ENCODE measurements at regions not wholly inside any gene's neighbourhood (a gene's known extent, or its start where the extent isn't known, plus 50 kb on each side); places are given as distances from the start of the nearest gene placed in this dataset.

DNA sequence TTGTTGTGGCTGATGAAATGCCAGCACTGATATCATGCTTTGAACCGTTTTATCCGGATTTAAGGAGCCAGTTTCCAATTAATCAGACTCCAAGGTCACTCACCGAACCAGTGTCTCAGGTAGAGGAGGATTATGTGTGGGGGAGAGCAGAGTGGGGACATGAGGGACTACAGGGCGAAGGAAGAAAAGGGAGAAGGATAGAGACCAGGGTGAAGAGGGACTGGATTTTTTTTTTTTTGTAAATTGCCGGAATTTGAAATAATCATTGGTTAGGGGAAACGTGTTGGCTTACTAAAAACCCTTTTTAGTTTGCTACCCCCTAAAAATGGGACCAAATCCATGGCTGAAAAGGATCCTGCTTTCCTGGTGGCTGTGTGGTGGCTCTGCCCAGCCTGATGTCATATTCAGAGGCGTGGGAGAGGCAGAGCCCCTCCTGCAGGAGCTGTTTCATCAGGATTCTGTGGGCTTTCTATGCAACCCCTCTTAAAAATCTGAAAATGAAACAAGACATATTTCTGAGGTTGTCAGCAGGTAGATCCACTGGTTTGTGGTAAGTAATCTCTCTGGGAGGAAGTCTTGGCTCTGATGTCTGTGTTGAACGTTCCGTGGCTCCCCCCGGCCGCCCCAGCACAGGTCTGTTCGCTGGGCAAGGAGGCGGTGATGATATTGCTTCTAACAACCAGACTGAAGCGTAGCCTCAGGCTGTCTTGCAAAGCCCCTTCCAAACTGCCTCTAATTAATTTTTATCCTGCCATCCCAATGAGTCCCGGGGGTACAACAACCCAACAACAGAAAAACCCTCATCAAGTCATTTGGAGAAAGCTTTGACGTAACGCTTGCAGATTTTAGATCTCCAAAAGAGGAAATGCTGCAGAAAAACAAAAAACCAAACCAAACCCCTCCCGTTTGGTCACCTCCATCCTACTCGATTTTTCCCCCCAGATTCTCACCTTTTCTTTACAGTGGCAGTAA lies 143.0 kb upstream of the ZFHX3 start:
- no peak for DNase-seq (ENCODE audit: low spot score)

DNA sequence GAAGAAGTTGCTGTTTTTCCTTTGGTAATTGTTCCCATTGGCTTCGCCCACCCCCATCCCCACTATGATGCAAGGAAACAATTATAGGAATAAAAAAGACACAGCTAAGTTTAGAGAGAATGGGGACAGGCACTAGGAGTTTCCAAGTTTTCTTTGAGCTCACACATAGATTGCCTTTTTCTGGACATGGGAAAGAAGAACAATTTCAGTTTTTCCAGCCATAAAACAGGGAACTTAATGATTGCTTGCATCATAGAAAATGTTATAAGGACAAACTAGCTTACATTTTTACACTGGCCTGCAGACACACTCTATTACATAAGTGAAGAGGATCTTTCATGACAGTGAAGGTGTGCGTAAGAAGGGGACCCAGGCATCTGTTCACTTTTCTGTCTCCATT lies 142.3 kb upstream of the ZFHX3 start:
- DNase-seq (ENCODE audit: low spot score), result no peak

DNA sequence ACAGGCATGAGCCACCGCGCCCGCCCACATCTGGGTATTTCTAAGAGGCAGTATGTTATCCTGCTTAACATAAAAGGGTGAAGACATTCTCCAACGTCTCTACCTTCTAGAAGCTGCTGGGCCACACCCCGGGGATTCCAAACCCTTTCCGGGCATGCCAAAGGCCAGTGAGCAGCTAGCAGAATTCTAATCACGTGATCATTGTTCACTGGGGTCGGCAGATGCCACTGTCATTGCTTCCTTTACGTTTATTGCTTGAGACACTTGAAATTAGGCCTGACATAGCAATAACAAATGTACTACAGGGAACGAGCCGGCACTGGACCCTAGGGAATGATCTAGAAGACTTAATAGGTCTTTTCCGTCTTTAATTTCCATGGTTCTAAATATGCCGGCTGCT lies 141.2 kb upstream of the ZFHX3 start:
- DNase-seq (ENCODE audit: low spot score), result no peak

DNA sequence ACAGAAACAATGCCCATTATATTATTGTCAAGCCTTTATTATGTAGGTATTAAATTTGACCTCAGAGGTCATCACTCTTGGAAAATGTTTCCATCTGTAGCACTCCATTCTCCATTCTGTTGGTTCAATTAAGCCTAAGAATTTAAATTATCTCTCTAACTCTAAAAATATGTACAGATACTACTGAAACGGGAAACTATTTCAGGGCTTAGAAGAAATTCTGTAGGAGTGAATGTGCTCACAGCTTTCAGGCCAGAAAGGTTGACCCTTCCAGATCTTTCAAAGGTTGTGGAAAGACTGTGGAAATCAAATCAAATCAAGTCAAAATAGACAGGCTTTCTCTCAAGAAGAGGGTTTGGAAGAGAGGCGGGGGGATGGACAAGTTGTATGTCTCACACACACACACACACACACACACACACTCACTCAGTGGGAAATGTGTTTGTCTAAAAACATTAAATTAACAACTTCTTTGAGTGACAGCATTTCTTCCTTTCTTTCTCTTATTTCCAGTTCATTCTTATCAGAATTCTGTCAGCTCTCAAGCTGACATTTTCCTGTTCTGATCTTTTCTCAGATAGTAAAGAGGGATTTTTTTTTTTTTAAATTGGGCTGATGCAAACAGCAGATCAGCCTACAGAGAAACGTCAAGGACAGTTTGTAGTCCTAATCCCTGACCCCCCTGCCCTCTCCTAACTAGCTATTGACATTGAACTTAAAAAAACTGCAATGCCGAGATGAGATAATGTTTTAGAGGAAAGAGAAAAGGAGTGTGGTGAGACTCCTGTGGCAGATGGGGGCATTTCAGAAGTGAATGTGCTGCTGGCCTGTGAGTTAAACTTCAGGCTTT lies 139.0 kb upstream of the ZFHX3 start:
- DNase-seq (ENCODE audit: low spot score), result no peak

DNA sequence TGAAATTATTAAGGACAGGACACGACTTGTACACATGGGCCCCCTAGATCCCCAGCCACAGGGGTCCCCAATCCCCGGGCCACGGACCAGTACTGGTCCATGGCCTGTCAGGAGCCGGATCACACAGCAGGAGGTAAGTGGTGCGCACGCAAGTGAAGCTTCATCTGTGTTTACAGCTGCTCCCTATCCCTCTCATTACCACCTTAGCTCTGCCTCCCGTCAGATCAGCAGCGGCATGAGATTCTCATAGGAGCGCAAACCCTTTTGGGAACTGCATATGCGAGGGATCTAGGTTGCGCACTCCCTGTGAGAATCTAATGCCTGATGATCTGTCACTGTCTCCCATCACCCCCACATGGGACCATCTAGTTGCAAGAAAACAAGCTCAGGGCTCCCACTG lies 137.8 kb upstream of the ZFHX3 start:
- DNase-seq (ENCODE audit: low spot score), result no peak

DNA sequence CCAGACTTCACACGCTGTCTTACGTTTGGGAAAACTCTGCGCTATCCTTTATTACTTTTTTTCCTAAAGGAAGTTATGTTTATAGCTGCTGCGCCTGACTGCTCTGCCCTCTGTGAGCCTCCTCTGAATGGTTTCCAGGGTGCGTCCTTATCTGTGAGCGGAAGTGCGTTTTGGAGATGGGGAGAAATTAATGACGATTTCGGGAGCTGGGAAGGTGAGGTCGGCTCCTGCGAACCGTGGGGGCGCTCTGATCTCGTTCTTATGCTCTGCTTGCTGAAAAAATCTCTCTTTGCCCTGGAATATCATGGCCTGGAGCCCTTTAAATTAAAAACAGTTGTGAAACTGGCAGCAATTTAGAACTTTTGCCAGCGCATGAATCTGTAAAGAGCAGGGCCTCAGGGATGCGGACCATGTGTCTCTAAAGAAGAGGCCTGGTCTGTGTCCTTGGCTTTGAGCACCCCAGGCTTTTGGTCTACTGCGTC lies 135.7 kb upstream of the ZFHX3 start:
- peak; percentile 22 for DNase-seq (ENCODE audit: low spot score)

DNA sequence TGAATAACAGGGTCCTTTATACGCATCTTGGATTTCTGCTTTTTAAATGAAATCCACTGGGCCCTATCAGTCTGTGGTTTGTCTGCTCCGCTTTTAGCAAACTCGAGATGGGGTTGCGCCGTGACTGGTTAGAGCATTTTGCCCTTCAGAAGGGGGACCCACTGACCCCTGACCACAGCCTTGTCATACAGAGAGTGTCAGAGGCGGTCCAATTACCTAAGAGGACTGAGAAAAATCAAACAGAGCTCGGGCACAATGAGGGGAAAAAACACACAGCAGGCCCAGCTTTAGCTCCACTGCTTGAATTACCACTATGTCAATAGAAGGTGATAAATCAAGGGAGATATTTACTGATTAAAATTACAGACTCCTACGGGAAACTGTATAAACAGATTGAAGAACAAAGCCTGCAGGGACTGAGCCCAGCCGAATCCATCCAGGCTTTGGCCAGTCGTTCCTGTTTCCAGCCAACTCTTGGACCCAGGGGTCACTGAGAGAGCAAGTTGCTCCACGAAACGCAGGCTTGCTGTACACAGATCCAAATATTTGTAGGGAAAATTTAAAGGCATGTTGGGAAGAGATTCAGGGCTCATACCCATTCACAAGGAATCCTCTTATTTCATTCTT lies 131.9 kb upstream of the ZFHX3 start:
- peak; percentile 55 for DNase-seq (ENCODE audit: low spot score)

DNA sequence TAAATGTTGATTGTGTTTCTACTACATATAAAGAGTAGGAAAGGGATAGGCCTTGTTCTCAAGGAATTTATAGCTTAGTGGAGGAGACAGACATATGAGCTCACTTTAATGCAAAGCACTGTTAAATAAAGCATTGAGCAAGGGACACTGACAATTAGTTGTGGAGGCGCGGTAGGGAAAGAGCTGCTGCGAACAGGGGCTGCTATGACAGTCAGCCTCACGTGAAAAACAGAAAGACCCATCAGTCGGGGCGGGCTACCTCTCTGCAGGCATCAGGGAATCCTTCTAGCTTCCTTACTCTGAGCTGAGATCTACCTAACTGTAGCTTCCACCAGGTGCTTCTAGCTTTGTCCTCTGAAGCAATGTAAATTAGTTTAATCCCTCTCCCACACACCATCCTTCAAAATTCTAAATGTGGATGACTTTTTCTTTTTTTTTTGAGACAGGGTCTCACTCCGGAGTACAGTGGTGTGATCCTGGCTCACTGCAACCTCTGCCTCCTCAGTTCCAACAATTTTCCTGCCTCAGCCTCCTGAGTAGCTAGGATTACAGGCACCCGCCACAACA lies 129.9 kb upstream of the ZFHX3 start:
- no peak for DNase-seq (ENCODE audit: low spot score)

DNA sequence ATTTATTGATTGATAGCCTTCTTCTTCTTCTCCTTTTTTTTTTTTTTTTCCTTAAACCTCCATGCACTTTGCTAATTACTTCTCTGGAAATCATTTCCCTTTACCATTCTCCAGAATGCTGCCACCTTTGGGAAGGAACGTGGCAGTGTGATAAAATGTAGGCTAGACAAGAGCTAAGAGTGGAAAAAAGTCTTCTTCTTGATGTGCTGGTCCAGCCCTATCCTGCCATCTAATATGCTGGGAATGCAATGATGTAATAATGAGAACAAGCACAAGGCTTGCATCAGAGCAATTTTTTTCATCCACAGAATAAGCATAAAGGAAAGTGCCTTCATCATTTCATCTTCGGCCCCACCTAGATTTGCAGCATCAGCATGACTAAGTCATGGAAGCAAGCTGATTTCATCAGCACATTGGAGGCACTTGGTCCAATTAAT lies 128.7 kb upstream of the ZFHX3 start:
- no peak for DNase-seq (ENCODE audit: low spot score)

DNA sequence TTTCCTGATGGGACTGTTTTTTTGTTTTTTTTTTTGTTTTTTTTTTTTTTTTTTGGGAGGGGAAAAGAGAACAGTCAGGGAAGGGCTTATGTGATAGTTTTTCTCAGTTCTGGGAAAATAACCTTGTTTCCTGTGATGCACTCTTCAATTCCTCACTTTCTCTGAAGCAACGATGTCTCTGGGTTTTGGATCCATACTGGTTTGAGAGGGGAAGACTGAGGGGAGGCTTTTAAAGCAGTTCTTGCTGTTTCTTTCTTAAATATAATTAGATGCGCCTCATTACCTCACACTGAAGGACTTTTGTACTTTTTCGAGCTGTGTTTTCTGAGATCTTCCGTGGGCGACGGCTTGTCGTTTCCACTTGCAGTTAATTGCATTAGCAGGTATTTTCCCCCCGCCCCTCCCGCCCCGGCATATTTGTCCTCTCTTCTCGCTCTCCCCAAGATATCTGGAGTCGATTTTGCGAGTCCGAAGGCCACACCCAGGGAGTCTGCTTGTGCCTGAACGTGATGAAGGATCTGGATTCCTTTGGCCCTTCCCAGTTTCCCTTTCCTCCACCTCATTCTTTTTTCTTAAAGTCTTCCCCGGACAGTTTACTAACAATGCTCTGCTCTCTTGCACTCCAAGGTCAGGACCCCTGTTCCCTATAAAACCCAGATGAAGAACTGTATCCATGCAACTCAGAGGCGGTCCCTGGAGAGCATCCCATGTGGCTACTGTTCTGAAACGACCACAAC lies 125.2 kb upstream of the ZFHX3 start:
- no peak for DNase-seq (ENCODE audit: low spot score)

DNA sequence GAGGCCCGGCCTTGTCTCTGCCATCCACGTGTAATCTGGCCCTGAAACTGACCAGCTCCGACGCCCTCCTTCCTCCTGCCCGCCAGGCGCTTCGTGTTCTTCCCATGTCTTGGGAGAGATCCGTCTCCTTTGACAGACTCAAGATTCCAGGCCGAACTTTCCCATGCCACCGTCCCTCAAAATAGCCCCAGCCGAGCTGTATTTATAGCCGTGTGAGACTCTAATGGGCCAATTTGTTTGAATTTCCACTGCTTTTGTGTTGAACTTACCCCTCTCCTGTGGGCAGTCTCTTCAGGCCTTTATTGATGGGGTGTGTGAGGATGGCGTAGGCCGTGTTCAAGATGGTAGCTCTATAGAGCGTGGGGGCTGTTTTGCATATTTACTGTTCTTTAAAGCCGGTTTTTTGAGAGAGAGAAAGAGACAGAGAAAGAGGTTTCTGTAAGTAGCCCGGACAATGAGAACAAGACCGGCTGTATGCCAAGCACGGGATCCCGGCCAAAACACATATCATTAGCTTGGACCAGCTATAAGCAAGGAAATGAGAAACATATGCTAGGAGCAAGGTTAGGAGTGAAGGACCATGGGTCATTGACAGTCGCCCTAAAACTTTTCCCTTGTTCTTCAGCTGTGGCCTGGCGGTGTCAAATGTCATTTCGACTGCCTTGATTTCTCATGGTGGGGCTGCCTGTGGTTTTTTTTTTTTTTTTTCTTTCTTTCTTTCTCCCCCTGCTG lies 124.5 kb upstream of the ZFHX3 start:
- peak; percentile 80 for DNase-seq (ENCODE audit: low spot score)

DNA sequence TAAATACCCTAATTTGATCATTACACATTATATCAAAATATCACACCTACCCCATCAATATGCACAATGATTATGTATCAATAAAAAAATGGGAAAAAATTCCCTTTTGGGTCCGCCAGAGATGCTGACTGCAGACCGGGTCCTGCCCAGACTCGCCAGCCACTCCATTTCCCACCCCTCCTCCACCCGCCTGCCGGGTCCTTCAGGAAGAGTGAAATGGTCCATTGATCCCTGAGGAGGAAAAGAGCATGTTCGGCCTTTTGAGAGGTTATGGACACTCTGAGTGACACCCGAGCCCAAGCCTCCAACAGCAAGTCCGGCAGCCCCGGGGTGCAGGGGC lies 123.9 kb upstream of the ZFHX3 start:
- no peak for DNase-seq (ENCODE audit: low spot score)

DNA sequence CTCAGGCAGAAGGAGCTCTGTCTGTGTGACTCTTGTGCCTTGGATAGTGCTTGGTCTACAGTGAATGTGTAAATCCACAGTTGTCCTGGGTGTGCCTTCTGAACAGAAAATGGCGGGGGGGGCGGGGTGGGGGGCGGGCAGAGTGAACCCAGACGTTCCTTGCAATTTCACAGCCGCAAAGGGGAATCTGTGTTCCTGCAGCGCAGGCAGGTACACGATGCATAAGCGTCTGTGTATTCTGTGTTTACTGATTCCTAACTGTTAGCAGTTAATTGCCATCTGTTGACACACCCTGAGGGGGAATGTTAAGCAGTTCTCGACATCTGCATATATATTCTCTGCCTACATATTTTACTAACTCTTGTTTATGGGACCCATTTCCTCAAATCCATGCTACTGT lies 123.5 kb upstream of the ZFHX3 start:
- DNase-seq (ENCODE audit: low spot score), result no peak

DNA sequence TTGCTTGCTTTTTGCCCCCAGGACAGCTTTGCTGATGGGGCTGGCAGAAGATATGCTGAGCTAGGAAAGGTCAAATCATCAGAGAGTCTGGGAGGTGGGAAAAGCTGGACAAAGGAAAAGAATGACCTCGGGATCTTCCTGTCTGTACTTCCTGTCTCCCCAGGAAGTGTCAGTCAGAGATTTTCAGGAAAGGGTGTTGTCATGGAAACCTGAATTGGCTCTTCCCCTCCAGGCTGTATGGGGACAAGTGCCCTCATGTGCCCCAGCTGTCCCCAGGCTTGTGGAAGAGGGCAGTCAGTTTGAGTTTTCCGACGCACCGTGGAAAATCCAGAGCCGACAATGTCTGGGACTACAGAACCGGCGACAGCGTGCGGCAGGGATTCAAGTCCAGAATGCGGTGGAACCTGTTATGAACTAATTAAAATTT lies 122.7 kb upstream of the ZFHX3 start:
- no peak for DNase-seq (ENCODE audit: low spot score)

DNA sequence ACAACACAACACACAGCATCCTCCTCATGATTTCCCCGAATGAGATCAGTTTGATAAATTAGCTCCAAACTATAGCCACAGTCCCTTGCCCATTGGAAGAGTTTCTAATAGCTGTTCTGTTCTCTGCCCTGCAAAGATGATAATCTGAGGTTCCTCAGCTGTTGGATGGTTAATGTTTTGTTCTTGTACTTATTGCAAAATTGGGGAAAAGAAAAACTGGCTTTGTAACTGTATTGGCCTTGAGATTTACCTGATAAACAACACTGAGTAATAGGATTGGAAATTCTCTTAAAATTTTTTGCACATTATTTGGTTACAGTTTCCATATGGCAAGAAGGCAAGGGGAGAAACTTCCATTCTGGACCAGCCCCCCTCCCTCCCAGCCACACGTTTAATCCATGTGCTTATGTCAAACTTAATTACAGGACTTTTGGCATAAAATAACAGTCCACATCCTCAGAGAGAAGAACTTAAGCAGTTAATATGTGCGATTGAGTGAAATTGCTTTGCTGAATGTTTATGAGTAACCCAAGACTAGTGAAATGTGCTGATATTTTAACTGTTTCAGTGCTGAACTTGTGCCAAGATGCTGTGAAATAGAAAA lies 119.1 kb upstream of the ZFHX3 start:
- no peak for DNase-seq (ENCODE audit: low spot score)

DNA sequence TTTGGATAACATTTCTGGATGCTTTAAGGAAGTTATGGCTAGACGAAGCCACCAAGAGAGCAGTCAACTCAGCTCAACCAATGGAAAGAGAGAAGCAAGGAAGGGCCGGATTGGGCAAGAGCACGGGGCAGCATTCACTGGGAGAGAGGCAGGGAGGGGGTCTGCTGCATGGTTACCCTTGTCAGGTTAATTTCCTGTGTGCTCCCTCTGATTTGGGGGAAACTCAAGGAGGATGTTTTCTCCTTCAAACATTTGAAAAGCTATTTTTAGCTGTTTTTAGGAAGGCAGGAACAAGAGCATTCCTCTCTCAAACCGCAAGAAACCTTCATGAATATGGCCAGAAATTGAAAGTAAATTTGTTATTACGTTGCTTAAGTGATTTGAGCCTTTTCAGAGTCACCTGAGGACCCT lies 118.5 kb upstream of the ZFHX3 start:
- no peak for DNase-seq (ENCODE audit: low spot score)

DNA sequence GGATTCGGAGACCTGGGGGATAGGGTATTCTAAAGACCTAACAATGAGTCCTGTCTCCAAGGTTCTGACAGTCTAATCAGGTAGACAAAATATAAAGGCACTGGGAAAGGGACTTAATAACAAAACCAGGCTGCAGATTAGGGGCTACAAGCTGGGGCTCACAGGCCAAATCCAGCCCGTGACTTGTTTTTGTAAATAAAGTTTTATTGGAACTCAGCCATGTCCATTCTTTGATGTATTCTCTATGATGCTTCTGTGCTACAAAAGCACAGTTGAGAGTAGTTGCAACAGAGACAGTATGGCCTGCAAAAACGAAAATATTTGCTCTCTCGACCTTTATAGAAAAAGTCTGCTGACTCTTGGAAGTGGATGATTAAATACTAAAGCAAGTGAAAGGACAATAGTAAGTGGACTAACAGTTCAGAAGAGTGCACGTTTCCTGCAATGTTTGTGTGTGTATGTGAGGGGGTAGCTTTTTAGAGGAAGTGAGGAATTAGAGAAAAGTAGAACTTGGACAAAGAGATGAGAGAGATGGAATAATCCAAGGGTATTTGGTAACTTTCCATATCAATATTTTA lies 115.4 kb upstream of the ZFHX3 start:
- DNase-seq (ENCODE audit: low spot score), result no peak

DNA sequence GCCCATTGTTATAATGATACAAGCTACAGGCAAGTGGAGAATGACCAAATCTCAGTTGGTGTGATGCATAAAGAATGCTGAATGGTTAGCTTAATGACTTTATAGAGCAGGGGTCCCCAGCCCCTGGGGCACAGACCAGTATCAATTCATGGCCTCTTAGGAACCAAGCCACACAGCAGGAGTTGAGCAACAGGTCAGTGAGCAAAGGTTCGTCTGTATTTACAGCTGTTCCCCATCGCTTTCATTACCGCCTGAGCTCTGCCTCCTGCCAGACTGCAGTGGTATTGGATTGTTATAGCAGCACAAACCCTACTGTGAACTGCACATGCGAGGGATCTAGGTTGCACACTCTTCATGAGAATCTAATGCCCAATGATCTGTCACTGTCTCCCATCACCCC lies 114.0 kb upstream of the ZFHX3 start:
- no peak for DNase-seq (ENCODE audit: low spot score)

DNA sequence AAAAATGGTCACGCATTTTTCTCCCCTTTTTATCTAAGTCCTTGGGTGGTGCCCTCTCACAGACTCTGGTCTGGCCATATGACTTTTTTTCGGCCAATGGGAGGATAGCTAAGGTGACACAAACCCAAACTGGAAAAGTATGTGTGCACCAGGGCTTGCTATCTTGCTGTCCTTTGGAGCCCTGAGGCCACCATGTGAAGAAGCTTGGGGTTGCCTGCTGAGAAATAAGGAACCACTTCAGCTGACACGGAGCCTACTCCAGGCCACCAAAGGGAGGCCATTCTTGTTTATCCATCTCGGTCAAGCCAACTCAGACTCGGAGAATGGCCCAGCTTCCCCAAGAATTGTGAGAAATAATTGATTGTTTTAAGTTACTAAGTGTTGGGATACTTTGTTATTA lies 111.4 kb upstream of the ZFHX3 start:
- no peak for DNase-seq (ENCODE audit: low spot score)

DNA sequence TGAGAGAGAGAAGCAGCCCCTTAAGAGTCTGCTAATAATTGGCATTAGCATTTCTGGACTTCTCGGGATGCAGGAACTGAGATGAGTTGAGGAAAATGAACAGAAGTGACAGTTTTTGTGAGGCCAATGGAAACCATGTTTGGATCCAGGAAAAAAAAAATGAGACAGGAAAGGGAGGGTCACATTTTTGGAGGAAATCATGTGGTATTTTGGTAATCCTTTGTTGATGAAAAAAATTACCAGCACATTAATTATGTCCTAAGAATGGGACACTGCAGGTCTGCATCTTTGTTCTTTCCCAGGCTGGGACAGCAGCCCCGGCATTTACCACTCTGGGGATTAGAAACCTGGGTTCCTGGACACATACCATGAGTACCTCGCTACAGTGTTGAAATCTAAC lies 109.9 kb upstream of the ZFHX3 start:
- no peak for DNase-seq (ENCODE audit: low spot score)
